Esophagus muscularis mucosa (tissue), 4 donors: ENCODE measurements at regions not wholly inside any gene's neighbourhood (a gene's known extent, or its start where the extent isn't known, plus 50 kb on each side); places are given as distances from the start of the nearest gene placed in this dataset.

Source experiments
- EP300 ChIP-seq: sonication (generic); formaldehyde crosslinking; IDR thresholded peaks from one replicate; pipeline ENCODE4 v1.6.1; 2017; ENCODE audit warnings: antibody characterized with exemption
- POLR2A ChIP-seq: fragments of 450-650 bp; IDR thresholded peaks from one replicate; pipeline ENCODE4 v1.6.1; 2017; ENCODE audit warnings: antibody characterized with exemption, moderate library complexity, mild to moderate bottlenecking, low read depth
- POLR2AphosphoS5 ChIP-seq, 2 donors: sonication (generic); formaldehyde crosslinking; IDR thresholded peaks; one replicate each; pipeline ENCODE4 v1.6.1; 2017; ENCODE audit warnings: antibody characterized with exemption in 2 of 2
- TF ChIP-seq, protein P1 (sequence below), 3 experiments: fragments of 200-600 bp in 2 of 3; fragments of 450-650 bp in 1 of 3; sonication (generic) in 2 of 3; IDR thresholded peaks; one replicate each; pipeline ENCODE4 v1.5.1; 2017 to 2019; ENCODE audit warnings: antibody characterized with exemption in 3 of 3, mild to moderate bottlenecking in 2 of 3, moderate library complexity in 1 of 3

DNA sequence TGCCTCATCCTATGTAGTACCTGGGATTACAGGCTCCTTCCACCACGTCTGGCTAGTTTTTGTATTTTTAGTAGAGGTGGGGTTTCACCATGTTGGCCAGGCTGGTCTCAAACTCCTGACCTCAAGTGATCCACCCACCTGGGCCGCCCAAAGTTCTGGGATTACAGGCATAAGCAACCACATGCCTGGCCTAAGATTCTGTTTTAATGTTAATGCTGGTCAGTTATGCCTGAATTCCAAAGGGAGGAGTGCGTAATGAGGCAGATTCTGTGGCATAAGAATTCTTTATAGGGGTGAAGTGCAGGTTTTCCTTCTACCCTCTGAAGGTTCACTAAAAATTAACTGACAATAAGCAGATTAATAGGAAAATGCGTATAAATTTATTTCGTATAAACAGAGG, 1343.8 kb upstream of the LRRTM1 start:
- TF ChIP-seq, protein P1, sequence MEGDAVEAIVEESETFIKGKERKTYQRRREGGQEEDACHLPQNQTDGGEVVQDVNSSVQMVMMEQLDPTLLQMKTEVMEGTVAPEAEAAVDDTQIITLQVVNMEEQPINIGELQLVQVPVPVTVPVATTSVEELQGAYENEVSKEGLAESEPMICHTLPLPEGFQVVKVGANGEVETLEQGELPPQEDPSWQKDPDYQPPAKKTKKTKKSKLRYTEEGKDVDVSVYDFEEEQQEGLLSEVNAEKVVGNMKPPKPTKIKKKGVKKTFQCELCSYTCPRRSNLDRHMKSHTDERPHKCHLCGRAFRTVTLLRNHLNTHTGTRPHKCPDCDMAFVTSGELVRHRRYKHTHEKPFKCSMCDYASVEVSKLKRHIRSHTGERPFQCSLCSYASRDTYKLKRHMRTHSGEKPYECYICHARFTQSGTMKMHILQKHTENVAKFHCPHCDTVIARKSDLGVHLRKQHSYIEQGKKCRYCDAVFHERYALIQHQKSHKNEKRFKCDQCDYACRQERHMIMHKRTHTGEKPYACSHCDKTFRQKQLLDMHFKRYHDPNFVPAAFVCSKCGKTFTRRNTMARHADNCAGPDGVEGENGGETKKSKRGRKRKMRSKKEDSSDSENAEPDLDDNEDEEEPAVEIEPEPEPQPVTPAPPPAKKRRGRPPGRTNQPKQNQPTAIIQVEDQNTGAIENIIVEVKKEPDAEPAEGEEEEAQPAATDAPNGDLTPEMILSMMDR (IDR thresholded peaks at IDR 0.05): no peak
- TF ChIP-seq POLR2A: no peak
- no peak for TF ChIP-seq EP300
- TF ChIP-seq POLR2AphosphoS5 (IDR thresholded peaks at IDR 0.05): no peak
